Endodermal cell (in vitro differentiated cells): ENCODE measurements at regions not wholly inside any gene's neighbourhood (a gene's known extent, or its start where the extent isn't known, plus 50 kb on each side); places are given as distances from the start of the nearest gene placed in this dataset.

Experiments used
- DNase-seq: peaks from one replicate; pipeline ENCODE4 v3.0.0-alpha.2; 2017
- H3K27ac ChIP-seq: 2 replicates; pipeline ENCODE4 v1.5.1; 2013; ENCODE audit warnings: mild to moderate bottlenecking, low read depth, low read length, moderate library complexity
- H3K27me3 ChIP-seq: 2 replicates; pipeline ENCODE4 v1.6.1; 2013; ENCODE audit warnings: mild to moderate bottlenecking, low read length, moderate library complexity; ENCODE audit not compliant: insufficient read depth, control insufficient read depth, poor library complexity, severe bottlenecking
- H3K36me3 ChIP-seq: 2 replicates; pipeline ENCODE4 v1.7.0; 2013; ENCODE audit warnings: mild to moderate bottlenecking, low read length, moderate library complexity; ENCODE audit not compliant: control insufficient read depth, insufficient read depth
- H3K4me1 ChIP-seq: one replicate; pipeline ENCODE4 v1.7.0; 2013; ENCODE audit warnings: low read length; ENCODE audit not compliant: control insufficient read depth, insufficient read depth
- H3K4me3 ChIP-seq: 2 replicates; pipeline ENCODE4 v1.5.1; 2013; ENCODE audit warnings: mild to moderate bottlenecking, low read length, moderate library complexity
- H3K9ac ChIP-seq: 2 replicates; pipeline ENCODE4 v1.6.1; 2013; ENCODE audit warnings: mild to moderate bottlenecking, low read length, moderate library complexity; ENCODE audit not compliant: poor library complexity, severe bottlenecking; ENCODE audit errors: extremely low read depth
- H3K9me3 ChIP-seq: 2 replicates; pipeline ENCODE4 v1.6.1; 2013; ENCODE audit warnings: mild to moderate bottlenecking, low read length, moderate library complexity; ENCODE audit not compliant: control insufficient read depth
- H3K27ac Mint-ChIP-seq: 2 replicates; pipeline ENCODE4 v1.8.0; 2020; ENCODE audit warnings: mixed read lengths
- H3K27me3 Mint-ChIP-seq: 2 replicates; pipeline ENCODE4 v1.8.0; 2021; ENCODE audit warnings: mild to moderate bottlenecking, mixed read lengths; ENCODE audit not compliant: insufficient read depth
- H3K36me3 Mint-ChIP-seq: 2 replicates; pipeline ENCODE4 v1.8.0; 2020; ENCODE audit warnings: low read depth, mixed read lengths
- H3K4me1 Mint-ChIP-seq: 2 replicates; pipeline ENCODE4 v1.8.0; 2020; ENCODE audit warnings: mixed read lengths
- H3K4me3 Mint-ChIP-seq: 2 replicates; pipeline ENCODE4 v1.8.0; 2020; ENCODE audit warnings: mild to moderate bottlenecking, moderate library complexity, mixed read lengths
- H3K9me3 Mint-ChIP-seq: 2 replicates; pipeline ENCODE4 v1.8.0; 2020; ENCODE audit warnings: mild to moderate bottlenecking, mixed read lengths
- WGBS, 2 experiments: methylation state at CpG; one replicate each; pipeline versions ENCODE4 v1.1.5 to v1.1.7; 2013; ENCODE audit warnings: missing lambda C conversion rate in 2 of 2, mixed read lengths in 1 of 2; ENCODE audit not compliant: insufficient coverage in 1 of 2, insufficient read length in 1 of 2; 5-methylcytosine and 5-hydroxymethylcytosine counted together
- TF ChIP-seq, protein P1 (sequence below): fragments of 200-600 bp; sonication (generic); conservative IDR thresholded peaks from 2 replicates; pipeline ENCODE4 v1.5.0; 2021; ENCODE audit warnings: antibody characterized with exemption, mild to moderate bottlenecking

DNA sequence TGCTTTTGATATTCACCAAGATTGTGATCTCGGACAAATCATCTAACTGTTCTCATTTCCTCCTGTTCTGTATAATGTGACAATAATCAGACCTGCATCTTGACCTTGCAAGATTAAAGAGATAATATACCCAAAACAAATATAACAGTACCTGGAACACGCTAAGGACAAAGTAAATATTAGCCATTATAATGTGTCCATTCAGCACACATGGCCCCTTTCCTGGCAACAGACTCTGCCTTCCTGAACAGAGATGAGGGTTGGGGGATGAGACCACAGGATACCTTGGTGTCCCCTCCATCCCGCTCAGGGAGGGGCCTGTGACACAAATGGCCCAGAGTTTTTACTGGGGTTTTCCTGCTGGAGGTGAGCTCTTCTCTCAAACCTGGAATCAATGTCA lies 143.4 kb upstream of the SERPINE2 start:
- no peaks in the 10 kb centered on the region for H3K36me3 ChIP-seq
- no peak overlapping the region for H3K27ac ChIP-seq
- Mint-ChIP-seq H3K4me3 (no peak overlapping the region), H3K27me3 (peaks cover 6% of the 10 kb centered on the region), H3K27ac (no peak overlapping the region), H3K36me3 (peaks cover under 1% of the 10 kb centered on the region), H3K4me1 (peaks cover 19% of the 10 kb centered on the region), H3K9me3 (peaks cover 26% of the 10 kb centered on the region)
- peaks cover 5% of the 10 kb centered on the region for H3K4me1 ChIP-seq
- H3K9me3 ChIP-seq = peaks cover 12% of the 10 kb centered on the region
- DNase-seq = no peak
- 60 to 90% methylated on average over 1 to 3 of the region's 3 CpGs for WGBS, 2 experiments
- no peaks in the 10 kb centered on the region for H3K27me3 ChIP-seq
- no peak overlapping the region for H3K9ac ChIP-seq
- H3K4me3 ChIP-seq = no peak overlapping the region
- TF ChIP-seq, protein P1, sequence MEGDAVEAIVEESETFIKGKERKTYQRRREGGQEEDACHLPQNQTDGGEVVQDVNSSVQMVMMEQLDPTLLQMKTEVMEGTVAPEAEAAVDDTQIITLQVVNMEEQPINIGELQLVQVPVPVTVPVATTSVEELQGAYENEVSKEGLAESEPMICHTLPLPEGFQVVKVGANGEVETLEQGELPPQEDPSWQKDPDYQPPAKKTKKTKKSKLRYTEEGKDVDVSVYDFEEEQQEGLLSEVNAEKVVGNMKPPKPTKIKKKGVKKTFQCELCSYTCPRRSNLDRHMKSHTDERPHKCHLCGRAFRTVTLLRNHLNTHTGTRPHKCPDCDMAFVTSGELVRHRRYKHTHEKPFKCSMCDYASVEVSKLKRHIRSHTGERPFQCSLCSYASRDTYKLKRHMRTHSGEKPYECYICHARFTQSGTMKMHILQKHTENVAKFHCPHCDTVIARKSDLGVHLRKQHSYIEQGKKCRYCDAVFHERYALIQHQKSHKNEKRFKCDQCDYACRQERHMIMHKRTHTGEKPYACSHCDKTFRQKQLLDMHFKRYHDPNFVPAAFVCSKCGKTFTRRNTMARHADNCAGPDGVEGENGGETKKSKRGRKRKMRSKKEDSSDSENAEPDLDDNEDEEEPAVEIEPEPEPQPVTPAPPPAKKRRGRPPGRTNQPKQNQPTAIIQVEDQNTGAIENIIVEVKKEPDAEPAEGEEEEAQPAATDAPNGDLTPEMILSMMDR = no peak

DNA sequence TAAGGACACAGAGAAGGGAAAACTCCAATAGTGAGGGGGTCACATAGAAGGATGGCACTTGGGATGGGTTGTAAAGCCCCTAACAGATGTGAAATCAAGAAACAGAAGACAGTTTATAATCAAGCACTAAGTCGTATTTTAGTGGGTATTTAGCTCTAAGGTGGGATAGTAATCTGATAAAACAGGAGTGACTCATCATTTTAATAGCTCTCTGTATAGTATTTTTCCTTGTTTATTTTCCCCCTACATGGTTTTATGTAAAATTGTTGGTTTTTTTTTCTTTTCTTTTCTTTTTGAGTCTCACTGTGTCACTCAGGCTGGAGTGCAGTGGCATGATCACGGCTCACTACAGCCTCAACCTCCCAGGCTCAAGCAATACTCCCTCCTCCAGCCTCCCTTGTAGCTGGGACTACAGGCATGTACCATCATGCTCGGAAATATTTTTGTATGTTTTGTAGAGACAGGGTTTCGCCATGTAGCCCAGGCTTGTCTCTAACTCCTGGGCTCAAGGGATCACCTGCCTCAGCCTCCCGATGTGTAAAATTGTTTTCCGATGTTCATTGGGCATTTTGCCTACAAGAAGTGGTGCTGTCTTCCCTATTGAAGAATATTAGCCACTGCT lies 142.6 kb upstream of the SERPINE2 start:
- no peak overlapping the region for H3K4me3 Mint-ChIP-seq
- peaks cover 18% of the 10 kb centered on the region for H3K9me3 Mint-ChIP-seq
- no peak overlapping the region for H3K9ac ChIP-seq
- no peak overlapping the region for H3K27ac Mint-ChIP-seq
- no peak for DNase-seq
- H3K9me3 ChIP-seq = peaks cover 5% of the 10 kb centered on the region
- H3K27me3 Mint-ChIP-seq = peaks cover 6% of the 10 kb centered on the region
- H3K36me3 Mint-ChIP-seq = no peaks in the 10 kb centered on the region
- WGBS, 2 experiments = 91 to 100% methylated on average over 2 to 6 of the region's 6 CpGs
- H3K36me3 ChIP-seq = no peaks in the 10 kb centered on the region
- no peak overlapping the region for H3K27ac ChIP-seq
- TF ChIP-seq, protein P1 = no peak
- peaks cover 5% of the 10 kb centered on the region for H3K4me1 ChIP-seq
- no peak overlapping the region for H3K4me3 ChIP-seq
- no peaks in the 10 kb centered on the region for H3K27me3 ChIP-seq
- H3K4me1 Mint-ChIP-seq = peaks cover 17% of the 10 kb centered on the region

DNA sequence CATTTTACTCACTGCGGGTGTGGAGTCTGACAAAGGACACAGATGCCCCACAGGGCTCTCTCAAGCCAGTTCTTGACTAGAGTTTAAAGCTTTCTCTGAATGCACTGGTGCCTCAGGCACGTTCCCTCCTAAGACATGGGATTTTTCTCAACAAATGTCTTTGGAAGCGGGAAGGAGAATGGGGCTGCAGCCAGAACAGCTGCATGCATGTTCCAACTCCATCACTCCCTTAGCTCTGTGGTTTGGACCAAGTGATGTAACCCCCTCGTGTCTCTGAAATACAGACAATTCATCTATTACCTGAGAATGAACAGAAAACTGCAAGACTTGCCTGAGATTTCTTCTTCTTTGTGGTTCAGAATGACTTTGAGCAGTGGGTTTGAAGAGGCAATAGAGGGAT lies 141.7 kb upstream of the SERPINE2 start:
- TF ChIP-seq, protein P1 = no peak
- Histone ChIP-seq H3K9ac (no peak overlapping the region), H3K9me3 (peaks cover 5% of the 10 kb centered on the region), H3K27ac (no peak overlapping the region), H3K4me1 (peaks cover under 1% of the 10 kb centered on the region), H3K36me3 (no peaks in the 10 kb centered on the region), H3K4me3 (no peak overlapping the region), H3K27me3 (no peaks in the 10 kb centered on the region)
- peaks cover 17% of the 10 kb centered on the region for H3K9me3 Mint-ChIP-seq
- peaks cover 8% of the 10 kb centered on the region for H3K4me1 Mint-ChIP-seq
- H3K36me3 Mint-ChIP-seq = no peaks in the 10 kb centered on the region
- 94 to 98% methylated on average over 4 of the region's 4 CpGs for WGBS, 2 experiments
- H3K27ac Mint-ChIP-seq = no peak overlapping the region
- peaks cover 11% of the 10 kb centered on the region for H3K27me3 Mint-ChIP-seq
- H3K4me3 Mint-ChIP-seq = no peak overlapping the region
- DNase-seq = no peak
